GM18498 (cell line): ENCODE measurements at regions not wholly inside any gene's neighbourhood (a gene's known extent, or its start where the extent isn't known, plus 50 kb on each side); places are given as distances from the start of the nearest gene placed in this dataset.
A peak's percentile ranks its signal among the peaks of the same experiment; 100 is the strongest.

ENCODE experiments used
- ATAC-seq: cut with Tn5 transposase; IDR thresholded peaks from one replicate; pipeline ENCODE4 v1.9.1; 2021; ENCODE audit warnings: mild to moderate bottlenecking, moderate library complexity; ENCODE audit not compliant: unreplicated experiment

- ATAC-seq, result no peak
Measured at GRCh38 chr15:96243701-96244100, 86.8 kb upstream of the NR2F2 start.

- ATAC-seq, result no peak
Measured at GRCh38 chr15:96245252-96245651, 85.2 kb upstream of the NR2F2 start.

- ATAC-seq, result no peak
Measured at GRCh38 chr15:96246057-96246456, 84.4 kb upstream of the NR2F2 start.

GRCh38 chr15:96247621-96248305 is 82.7 kb upstream of the NR2F2 start:
- ATAC-seq, result no peak

GRCh38 chr15:96252148-96252547 is 78.4 kb upstream of the NR2F2 start:
- ATAC-seq, result no peak

GRCh38 chr15:96253006-96253747 is 77.3 kb upstream of the NR2F2 start:
- ATAC-seq, result no peak

- ATAC-seq, result no peak
Measured at GRCh38 chr15:96254173-96254572, 76.3 kb upstream of the NR2F2 start.

GRCh38 chr15:96255599-96255998 is 74.9 kb upstream of the NR2F2 start:
- ATAC-seq, result no peak

DNA sequence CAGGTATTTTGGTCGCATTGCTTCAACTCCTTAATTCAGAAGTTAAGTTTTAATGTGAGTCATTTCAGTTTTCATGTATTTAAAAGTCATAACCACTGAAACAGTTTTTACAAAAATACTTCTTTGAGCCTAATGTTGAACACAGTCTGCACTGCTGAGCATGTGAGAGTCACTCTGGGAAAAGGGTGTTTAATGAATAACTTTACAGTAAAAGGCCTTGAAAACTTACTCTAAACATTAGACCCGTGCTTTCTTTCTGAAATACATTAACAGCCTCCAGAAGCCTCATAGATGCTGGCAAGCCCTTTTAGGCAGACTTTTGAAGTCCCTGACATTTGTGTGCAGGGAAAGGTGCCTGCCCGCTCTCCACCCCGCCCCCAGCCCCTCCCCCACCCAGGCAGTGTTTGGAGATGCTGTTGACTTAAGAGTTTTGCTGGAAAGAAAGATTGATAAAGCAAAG is 68.9 kb upstream of the NR2F2 start:
- ATAC-seq, result peak; percentile 78

DNA sequence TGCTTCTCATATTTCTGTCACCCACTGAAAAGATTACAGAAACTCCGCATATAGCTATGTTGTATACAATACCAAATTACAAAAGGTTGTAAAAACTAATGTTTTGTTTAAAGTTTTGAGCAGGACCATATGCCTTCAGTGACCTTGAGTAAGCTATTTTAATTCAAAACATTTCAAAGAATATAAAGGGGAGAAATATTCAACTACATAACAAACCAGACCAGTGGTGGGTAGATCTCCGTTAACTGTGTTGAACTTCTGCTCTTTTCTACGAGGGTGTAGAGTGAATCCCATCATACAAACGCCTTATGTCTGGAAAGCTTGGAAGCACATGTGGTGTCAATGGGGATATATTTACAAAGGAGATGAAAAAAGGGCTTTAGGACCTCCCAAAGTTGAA is 68.4 kb upstream of the NR2F2 start:
- no peak for ATAC-seq

- no peak for ATAC-seq
Measured at GRCh38 chr15:96262549-96263489, 67.7 kb upstream of the NR2F2 start.

DNA sequence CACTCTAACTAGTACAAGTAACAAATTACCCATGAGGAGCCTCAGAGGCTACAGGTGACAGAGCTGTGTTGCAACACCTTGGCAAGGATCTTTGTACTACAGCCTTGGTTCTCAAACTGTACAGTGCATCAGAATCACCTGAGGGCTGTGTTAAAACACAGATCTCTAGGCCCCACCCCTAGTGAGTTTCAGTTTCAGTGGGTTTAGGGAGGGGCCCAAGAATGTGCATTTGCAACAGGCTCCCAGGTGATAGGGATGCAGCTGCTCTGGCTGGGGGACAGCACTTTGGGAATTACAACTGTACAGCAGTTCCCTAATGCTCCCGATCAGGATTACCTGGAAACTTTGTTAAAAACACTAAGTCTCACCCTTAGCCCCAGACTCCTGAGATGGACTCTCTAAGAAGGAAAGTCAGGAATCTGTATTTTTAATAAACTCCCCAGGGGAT is 66.1 kb upstream of the NR2F2 start:
- no peak for ATAC-seq

DNA sequence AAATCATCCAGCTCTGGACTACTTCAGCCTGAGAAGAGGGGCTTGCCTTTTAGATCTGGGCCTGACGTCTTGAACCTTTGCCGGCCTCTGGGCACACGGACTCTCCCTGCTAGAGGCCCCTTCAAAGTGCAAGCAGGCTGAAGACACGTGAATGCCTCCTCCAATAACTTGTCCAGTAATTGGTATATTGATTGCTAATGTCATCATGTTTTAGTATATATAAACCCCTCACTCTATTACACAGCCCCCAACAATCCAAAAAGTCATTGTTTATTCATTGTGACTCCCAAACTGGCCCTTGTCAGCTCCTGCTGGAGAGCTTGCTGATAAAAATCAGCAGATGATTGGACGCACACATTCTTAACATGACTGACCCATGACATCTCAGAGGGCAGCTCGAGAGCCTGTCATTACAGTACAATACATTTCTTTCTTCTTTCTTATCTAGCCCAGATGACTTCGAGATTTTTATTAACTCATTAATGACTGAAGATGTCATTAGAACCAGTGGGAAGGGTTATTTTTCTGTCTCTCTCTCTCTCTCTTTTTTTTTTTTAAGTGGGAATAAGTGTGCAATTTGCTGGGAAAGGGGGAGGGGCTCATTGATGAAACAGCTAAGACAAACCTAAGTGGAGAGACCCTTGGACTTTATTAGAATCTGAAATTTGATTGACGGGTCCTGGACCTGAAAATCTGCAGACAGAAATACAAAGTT is 65.5 kb upstream of the NR2F2 start:
- ATAC-seq, result no peak

- ATAC-seq, result no peak
Measured at GRCh38 chr15:96266456-96266855, 64.0 kb upstream of the NR2F2 start.

DNA sequence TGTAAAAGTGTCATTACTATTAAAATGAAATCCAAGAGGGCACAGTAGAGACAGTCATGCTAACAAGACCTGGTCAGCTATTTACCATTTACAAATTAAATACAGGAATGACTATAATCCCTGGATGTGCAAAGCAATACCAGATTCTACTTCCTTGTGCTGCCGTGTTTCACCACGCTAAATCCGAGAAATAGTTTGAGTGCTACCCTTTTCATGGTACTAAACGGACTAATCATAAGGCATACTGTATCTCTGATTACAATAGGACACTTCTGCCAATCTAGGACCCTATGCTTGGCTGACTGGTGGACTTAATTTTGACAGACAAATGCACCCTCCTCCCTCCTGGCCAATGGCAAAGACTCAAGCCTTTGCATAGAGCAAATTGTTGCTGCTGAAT is 63.0 kb upstream of the NR2F2 start:
- ATAC-seq, result no peak

DNA sequence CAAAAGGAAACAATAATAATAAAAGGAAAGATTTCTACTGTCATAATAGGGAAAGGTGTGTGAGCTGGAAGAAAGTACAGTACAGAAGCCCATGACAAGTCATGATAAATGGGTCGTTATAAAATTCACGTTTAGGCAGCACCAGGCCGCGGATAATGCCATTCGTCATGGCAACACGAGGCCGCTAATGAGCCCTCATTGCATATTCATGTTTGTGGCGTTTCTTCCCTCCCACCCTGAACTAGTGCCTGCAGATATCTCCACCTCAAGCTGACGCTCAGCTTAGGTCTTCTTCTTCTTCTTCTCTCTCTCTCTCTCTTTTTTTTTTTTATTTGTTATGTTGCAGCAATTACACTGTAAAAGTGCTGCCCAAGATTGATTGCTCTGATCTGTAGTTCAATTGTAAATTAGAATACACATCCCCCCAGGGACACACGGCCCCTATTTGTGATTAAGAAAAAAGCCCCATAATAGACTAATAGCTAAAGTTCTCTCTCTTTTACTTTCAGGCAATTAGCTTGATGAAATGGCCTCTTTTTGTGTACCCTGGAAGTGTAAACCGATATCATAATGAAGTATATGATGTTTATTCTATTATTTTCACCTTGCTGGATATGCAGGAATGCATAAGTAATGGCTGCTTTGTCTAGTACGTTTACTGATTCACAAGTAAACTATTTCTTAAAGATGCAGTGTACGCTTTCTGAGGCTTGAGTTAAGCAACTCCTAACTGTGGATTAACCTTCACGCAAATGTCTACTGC is 61.9 kb upstream of the NR2F2 start:
- ATAC-seq, result no peak

- ATAC-seq, result no peak
Measured at GRCh38 chr15:96270581-96271172, 59.8 kb upstream of the NR2F2 start.

DNA sequence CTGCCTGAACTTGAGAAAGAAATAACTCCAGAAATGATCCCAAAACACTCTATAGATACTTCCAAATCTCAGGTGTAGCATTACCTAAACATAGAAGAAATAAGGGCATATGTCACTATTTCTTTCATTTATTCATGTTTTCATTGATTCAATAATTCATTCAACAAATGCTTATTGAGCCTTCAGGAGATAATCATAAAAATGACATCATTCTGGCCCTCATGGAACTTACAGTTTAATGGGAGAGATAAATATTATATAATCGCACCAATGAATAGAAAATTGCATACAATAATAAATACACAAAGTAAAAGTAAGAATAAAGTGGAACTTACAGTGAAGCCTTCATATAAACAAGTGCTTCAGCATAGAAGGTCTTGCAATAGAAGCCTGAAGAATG is 58.1 kb upstream of the NR2F2 start:
- no peak for ATAC-seq

GRCh38 chr15:96273317-96274086 is 57.0 kb upstream of the NR2F2 start:
- peak; percentile 50 for ATAC-seq
